HG03060 (cell line): ENCODE measurements at regions not wholly inside any gene's neighbourhood (a gene's known extent, or its start where the extent isn't known, plus 50 kb on each side); places are given as distances from the start of the nearest gene placed in this dataset.

Experiments used
- ATAC-seq: cut with Tn5 transposase; IDR thresholded peaks from one replicate; pipeline ENCODE4 v1.9.1; 2021; ENCODE audit warnings: low read depth, moderate number of reproducible peaks; ENCODE audit not compliant: unreplicated experiment

DNA sequence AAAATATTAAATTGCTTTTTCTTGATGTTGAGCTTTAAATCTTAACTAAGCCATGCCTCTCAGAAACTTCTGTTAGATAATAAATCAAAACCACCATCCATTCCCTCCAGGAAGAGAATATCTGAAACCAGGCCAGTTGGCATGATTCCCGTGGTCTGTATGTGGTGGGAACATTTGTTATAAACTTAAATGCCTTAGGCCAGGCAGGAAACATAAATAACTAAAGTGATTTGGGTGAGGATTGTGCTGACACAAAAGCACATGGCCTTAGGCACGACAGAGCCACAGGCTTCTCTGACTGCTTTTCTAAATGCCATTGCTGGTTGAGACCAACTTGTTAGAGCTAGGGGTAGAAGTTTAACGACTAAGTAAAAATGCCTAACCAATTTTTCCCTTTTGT, 255.9 kb downstream of the GABRG2 start:
- no peak for ATAC-seq

DNA sequence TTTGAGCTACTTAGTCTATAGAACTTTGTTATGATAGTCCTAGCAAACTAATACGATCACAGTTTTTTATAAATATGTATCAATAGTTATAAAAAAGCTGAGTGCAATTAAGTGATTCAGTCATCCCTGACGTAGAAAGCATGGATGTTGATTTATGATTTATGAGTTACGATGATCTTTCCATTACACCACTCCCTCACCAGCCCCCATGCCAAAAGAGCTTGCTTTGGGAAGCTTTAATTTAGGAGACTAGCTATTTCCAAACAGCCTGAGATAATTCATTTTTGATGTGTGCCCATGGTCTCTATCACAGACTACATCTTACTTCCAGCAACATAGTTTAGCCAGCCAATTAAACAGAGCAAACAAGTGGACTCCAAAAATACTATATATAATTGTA, 256.8 kb downstream of the GABRG2 start:
- ATAC-seq: no peak

DNA sequence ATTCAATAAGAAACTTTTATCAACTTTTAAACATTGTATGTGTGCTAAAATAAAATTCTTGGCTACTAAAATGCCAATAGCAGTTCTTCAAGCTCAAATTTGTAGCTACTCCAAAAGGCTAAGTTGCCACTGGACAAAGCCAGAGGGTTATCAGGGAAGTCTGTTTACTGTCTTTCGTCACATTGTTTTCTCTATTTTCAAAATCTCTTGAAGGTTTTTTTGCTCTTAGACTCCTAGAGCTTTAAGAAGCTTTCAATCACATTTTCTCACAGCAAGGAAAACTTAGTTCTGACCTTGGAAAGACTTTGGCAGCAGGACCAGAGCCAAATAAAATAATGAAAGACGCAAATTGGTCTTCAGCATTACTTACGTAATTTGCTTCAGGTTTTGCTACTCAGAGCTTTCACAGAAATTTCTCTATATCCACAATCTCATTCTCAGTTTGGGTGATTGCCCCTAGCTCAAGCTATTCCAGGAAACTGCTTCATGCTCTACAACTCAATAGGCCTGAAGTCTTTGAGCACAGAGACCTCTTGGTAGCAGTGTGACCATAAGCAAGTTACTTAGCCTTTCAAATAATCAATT, 257.7 kb downstream of the GABRG2 start:
- ATAC-seq: no peak

GRCh38 chr5:162334944-162335343, 267.4 kb downstream of the GABRG2 start:
- no peak for ATAC-seq

DNA sequence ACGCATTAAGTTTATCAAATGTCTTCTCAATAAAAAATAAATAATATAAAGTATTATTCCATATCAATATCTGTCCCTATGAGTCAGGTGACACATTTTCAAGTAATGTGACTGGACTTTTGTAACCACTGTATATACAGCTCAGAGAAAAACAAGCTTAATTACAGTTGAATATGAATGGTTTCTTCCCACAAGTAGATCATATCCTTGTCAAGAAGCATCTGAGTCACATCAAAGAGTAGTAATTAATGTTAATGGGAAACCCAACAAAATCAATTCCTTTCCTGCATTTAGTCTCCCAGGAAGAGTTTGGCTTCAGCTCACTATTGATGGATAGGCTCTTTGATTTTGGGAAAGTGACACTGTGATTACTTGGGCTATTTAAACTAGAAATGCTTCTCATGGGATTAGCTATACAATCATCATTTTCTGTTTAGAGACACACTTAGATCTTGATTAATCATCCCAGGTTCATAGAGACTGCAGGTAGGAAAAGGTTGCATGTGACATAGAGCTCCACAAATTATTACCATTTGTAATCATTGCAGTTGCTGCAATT, 292.9 kb downstream of the GABRG2 start:
- no peak for ATAC-seq

DNA sequence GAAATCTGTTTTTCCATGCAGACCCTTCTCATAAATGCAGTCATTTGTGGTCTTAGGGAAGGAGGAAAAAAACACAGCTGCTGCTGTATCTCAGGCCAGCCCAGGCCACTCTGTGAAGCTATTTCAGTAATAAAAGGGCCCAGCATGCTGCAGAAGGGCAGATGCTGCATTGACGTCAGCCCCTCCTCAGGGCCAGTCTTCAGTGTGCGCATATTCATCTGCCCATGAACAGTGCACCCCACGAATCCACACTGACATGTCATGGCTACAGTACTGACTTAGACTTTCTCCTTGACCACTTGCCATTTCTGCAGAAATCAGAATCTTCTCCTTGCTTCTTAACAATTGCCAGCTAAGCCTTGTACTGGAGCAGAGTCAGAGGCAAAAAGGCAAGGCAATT, 304.7 kb downstream of the GABRG2 start:
- ATAC-seq: no peak

- ATAC-seq: no peak
These were observed 310.3 kb downstream of the GABRG2 start for GRCh38 chr5:162377895-162378294.

DNA sequence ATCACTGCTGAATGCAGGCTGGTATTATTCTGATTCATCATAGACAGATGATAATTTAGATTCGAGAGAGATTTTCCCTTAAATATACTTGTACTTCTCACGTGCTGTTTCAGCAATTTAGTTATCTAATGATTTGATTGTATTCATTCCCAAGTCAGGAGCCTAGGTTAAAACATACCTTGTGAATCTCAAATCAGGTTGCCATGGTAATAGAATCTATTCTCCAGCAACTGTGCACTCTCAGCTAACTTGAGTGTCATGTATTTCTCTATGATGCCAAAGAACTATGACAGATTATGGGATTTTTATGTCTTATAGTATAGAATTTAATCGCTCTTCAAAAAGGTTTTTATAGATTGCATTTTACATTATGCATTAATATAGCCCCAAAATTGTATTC, 315.3 kb downstream of the GABRG2 start:
- ATAC-seq: no peak

DNA sequence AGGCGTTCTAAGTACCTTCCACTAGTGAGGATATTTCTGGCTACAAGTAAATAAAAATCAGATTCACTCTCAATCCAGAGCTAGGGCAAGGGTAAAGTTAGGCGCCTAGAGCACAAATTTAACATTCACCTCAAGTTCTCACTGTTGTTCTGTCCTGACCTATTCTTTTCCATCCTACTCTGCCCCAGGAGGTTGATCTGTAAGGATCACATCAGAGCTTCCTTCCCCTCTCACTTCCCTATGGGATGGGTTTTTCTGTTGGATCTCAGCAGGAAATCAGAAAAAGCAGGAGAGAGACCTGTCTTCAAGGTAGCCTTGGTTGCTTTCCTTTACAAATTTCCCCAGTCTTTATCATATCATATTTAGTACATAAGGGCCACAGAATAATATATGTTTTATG, 316.7 kb downstream of the GABRG2 start:
- no peak for ATAC-seq

DNA sequence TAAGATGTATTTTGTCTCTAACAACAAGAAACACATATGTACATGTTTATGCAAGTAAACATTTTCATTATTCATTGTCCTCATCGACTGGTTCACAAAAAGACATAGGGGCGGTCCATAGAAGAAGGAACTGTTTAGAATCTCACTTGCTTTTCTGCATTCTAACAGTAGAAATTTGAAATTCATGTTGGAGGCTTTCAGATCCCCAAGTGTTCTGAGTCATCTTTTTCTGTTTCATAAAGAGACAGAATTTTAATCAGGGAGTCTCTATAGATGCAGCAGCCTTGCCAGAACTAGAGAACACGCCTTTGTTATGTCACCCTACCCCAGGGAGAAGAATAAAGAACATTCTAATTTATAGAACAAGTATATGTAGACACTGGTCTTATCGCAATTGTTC, 324.3 kb downstream of the GABRG2 start:
- ATAC-seq: no peak

GRCh38 chr5:162392336-162392735, 324.8 kb downstream of the GABRG2 start:
- ATAC-seq: no peak

DNA sequence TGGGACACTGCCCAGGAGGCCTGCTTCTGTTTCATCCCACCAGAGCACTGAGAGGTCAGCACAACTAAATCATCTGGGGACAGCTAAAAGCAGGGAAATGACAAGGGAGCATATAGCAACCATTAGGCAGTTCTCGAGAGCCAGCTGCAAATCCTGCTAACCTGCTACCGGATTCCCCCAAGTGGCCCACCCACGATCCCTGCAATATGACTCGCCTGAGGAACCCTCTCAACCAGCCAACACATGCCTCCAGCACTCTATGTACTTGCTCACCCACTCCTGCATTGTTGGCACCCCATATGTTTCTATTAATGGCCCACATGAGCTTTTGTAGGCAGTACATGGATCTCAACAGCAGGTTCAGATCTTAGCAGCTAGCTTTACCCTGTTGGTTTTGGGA, 326.0 kb downstream of the GABRG2 start:
- no peak for ATAC-seq

GRCh38 chr5:162407614-162408013, 340.0 kb downstream of the GABRG2 start:
- ATAC-seq: no peak

DNA sequence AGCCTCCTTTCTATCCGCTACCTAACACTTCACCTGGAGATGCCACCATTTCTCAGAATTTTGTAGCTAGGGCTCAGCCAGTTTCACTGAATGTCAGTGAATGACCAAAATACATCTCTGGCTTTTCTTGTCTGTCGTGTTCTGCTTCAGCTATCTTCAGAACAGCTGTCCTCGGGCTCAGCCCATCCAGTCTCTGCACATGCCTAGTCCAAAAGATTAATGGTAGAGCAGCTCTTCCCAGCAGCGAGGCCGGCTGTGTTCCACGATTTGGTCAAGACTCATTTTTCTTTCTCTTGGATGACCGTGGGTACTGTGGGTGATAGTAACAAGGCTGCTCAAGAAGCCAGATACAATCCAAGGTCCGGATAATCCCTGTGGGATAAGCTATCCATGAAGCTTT, 342.8 kb downstream of the GABRG2 start:
- ATAC-seq: no peak

DNA sequence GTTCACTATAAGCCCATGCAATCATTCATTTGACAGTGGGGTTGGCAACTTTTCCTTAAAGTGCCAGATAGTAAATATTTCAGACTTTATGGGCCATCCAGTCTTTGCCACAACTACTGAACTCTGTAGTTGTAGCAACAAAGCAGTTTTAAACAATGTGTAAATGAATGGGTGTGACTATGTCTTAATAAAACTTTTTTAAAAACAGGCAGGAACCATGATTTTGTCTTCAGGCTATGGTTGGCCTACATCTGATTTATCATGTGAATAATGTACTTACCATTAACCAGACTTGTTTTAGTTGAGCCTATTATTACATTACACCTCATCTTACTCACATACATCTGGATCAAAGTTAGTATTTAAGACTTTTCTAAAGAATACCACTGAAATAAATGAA, 361.6 kb downstream of the GABRG2 start:
- ATAC-seq: no peak

DNA sequence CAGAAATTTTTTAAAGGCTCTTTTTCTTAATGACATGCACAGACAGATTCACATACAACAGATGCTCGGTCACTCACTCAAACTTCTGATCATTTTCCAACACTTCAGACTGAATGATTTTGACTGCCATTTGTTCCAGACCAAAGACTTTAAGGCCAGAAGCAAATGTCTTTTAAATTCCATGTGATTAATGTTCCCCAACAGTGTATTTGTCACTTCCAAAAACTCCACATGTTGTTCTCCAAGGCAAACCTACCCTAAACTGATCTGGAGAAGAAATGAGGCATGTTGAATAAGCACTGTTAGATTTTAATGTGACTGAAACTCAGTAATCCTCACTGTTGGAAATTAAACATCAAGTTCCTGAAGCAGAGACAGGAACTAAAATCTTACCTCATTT, 366.7 kb downstream of the GABRG2 start:
- no peak for ATAC-seq

GRCh38 chr5:162436055-162436454, 368.5 kb downstream of the GABRG2 start:
- ATAC-seq: no peak

- no peak for ATAC-seq
These were observed 376.7 kb downstream of the GABRG2 start for GRCh38 chr5:162444129-162444762.

- ATAC-seq: no peak
These were observed 388.5 kb downstream of the GABRG2 start for GRCh38 chr5:162456086-162456485.

DNA sequence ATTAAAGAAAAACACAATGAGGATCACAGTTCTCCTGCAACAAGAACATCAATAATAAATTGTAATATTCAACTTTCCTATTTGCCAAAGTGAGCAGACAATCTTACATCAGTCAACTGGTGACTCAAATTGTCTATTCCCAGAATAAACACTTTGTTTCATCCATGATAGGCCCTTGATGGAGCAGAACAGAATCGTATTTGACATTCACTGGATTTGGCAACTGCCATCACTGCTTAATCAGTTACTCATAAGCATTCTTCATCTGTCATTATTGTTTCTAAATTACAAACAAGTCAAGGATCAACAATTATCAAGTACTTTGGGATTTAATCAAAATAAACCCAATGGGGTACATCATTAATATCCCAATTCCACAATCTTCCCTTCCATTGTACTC, 398.4 kb downstream of the GABRG2 start:
- ATAC-seq: no peak

DNA sequence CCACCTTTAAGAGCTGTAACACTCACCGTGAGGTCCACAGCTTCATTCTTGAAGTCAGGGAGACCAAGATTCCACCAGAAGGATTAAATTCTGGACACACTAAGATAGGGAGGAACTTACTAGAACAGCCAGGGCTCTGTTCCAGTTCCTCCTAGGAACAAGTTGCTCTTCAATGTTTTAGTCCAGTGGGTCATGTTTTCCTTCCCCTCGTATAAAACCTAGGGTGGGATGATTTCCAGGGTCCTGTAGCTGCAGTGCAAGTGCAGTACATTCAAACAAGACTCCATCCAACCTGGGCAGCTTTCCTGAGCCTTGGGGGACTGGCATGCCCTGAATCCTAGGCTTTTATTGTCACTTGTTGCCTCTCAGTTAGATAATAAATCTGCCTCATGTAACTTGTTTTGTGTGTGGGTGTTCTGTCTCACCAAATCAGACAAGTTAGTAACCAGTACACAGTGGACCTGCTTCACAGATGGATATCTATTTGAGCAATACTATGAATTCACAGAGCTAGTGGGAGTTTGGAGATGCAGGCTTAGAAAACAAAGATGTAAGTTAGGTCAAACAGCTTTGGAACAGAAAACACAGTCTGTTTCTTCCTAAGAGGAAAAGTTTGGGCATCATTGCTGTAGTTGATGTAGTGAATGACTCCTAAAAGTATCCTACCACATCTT, 405.6 kb downstream of the GABRG2 start:
- ATAC-seq: no peak

- no peak for ATAC-seq
These were observed 406.7 kb downstream of the GABRG2 start for GRCh38 chr5:162474239-162474638.
